ENCODE measurements at regions not wholly inside any gene's neighbourhood (a gene's known extent, or its start where the extent isn't known, plus 50 kb on each side); places are given as distances from the start of the nearest gene placed in this dataset.

- TF ChIP-seq EP300 (conservative IDR thresholded peaks at IDR 0.05; ENCODE audit: poor library complexity, severe bottlenecking) (no peak), CTCF (IDR thresholded peaks at IDR 0.05; ENCODE audit: poor library complexity, severe bottlenecking) (no peak), EZH2 (IDR thresholded peaks at IDR 0.05; ENCODE audit: borderline replicate concordance, insufficient read depth, low read length, poor library complexity, severe bottlenecking) (no peak), REST (IDR thresholded peaks at IDR 0.05; ENCODE audit: borderline replicate concordance) (no peak), POLR2AphosphoS5 (IDR thresholded peaks at IDR 0.05) (no peak), RAD21 (conservative IDR thresholded peaks at IDR 0.05) (no peak)
Observed at GRCh38 chr1:190029441-190029840, 448.2 kb downstream of the BRINP3 start.
